Neural progenitor cell (in vitro differentiated cells): ENCODE measurements at regions not wholly inside any gene's neighbourhood (a gene's known extent, or its start where the extent isn't known, plus 50 kb on each side); places are given as distances from the start of the nearest gene placed in this dataset.

Experiments
- DNase-seq: peaks from one replicate; pipeline ENCODE4 v3.0.0-alpha.2; 2016; ENCODE audit warnings: low spot score
- H2AFZ ChIP-seq: fragments of 200-600 bp; sonication (generic); replicated peaks from 2 replicates; pipeline ENCODE4 v1.6.1; 2016; ENCODE audit warnings: antibody characterized with exemption
- H3F3A ChIP-seq: fragments of 200-600 bp; sonication (generic); 2 replicates; pipeline ENCODE4 v1.6.1; 2016; ENCODE audit warnings: antibody characterized with exemption, low read depth
- H3K27ac ChIP-seq: fragments of 200-600 bp; sonication (generic); 2 replicates; pipeline ENCODE4 v1.5.1; 2016; ENCODE audit warnings: mild to moderate bottlenecking
- H3K27me3 ChIP-seq: fragments of 200-600 bp; sonication (generic); 2 replicates; pipeline ENCODE4 v1.6.1; 2016; ENCODE audit warnings: mild to moderate bottlenecking, moderate library complexity
- H3K36me3 ChIP-seq: fragments of 200-600 bp; sonication (generic); 2 replicates; pipeline ENCODE4 v1.5.1; 2016
- H3K4me1 ChIP-seq: fragments of 200-600 bp; sonication (generic); 2 replicates; pipeline ENCODE4 v1.6.1; 2016; ENCODE audit warnings: mixed run types
- H3K4me2 ChIP-seq: fragments of 200-600 bp; sonication (generic); 2 replicates; pipeline ENCODE4 v1.6.1; 2016
- H3K4me3 ChIP-seq: fragments of 200-600 bp; sonication (generic); 2 replicates; pipeline ENCODE4 v1.5.1; 2016
- H3K79me2 ChIP-seq: fragments of 200-600 bp; sonication (generic); 2 replicates; pipeline ENCODE4 v1.6.1; 2016; ENCODE audit warnings: low read depth
- H3K9ac ChIP-seq: fragments of 200-600 bp; sonication (generic); 2 replicates; pipeline ENCODE4 v1.6.1; 2016
- H3K9me3 ChIP-seq: fragments of 200-600 bp; sonication (generic); 2 replicates; pipeline ENCODE4 v1.5.1; 2016; ENCODE audit warnings: low read depth
- H4K20me1 ChIP-seq: fragments of 200-600 bp; sonication (generic); 2 replicates; pipeline ENCODE4 v1.6.1; 2016; ENCODE audit warnings: low read depth
- H3K27ac Mint-ChIP-seq: 3 replicates; pipeline ENCODE4 v1.8.0; 2021; ENCODE audit warnings: mixed read lengths
- H3K27me3 Mint-ChIP-seq: 2 replicates; pipeline ENCODE4 v1.8.0; 2022; ENCODE audit warnings: low read depth, mild to moderate bottlenecking, inconsistent platforms, moderate library complexity, mixed read lengths; ENCODE audit not compliant: insufficient read depth
- H3K36me3 Mint-ChIP-seq: 3 replicates; pipeline ENCODE4 v1.8.0; 2021; ENCODE audit warnings: mixed read lengths
- H3K4me1 Mint-ChIP-seq: 3 replicates; pipeline ENCODE4 v1.8.0; 2021; ENCODE audit warnings: mixed read lengths
- H3K4me3 Mint-ChIP-seq: 3 replicates; pipeline ENCODE4 v1.8.0; 2021; ENCODE audit warnings: mild to moderate bottlenecking, moderate library complexity, mixed read lengths
- H3K9me3 Mint-ChIP-seq: 3 replicates; pipeline ENCODE4 v1.8.0; 2020; ENCODE audit warnings: mixed read lengths
- CTCF ChIP-seq: fragments of 200-600 bp; sonication (generic); IDR thresholded peaks from 2 replicates; pipeline ENCODE4 v1.5.1; 2017; ENCODE audit warnings: antibody characterized with exemption, mild to moderate bottlenecking
- EZH2 ChIP-seq: fragments of 200-600 bp; sonication (generic); IDR thresholded peaks from 2 replicates; pipeline ENCODE4 v1.6.1; 2017; ENCODE audit warnings: antibody characterized with exemption, mild to moderate bottlenecking, moderate library complexity
- EZH2phosphoT487 ChIP-seq: fragments of 200-600 bp; sonication (generic); IDR thresholded peaks from 2 replicates; pipeline ENCODE4 v1.6.1; 2017; ENCODE audit warnings: antibody characterized with exemption

- H3K36me3 ChIP-seq = no peaks in the 10 kb centered on the region
- DNase-seq = no peak
- Mint-ChIP-seq H3K27ac (no peak overlapping the region), H3K4me1 (peaks cover 9% of the 10 kb centered on the region), H3K9me3 (peaks cover 2% of the 10 kb centered on the region), H3K4me3 (no peak overlapping the region), H3K27me3 (no peaks in the 10 kb centered on the region), H3K36me3 (no peaks in the 10 kb centered on the region)
- no peak overlapping the region for H2AFZ ChIP-seq
- no peaks in the 10 kb centered on the region for H3K9me3 ChIP-seq
- H3K27ac ChIP-seq = no peak overlapping the region
- no peak overlapping the region for H3K4me3 ChIP-seq
- peaks cover 9% of the 10 kb centered on the region for H3K4me1 ChIP-seq
- no peak for TF ChIP-seq CTCF
- TF ChIP-seq EZH2 = no peak
- no peaks in the 10 kb centered on the region for H3K79me2 ChIP-seq
- H3K4me2 ChIP-seq = no peak overlapping the region
- no peaks in the 10 kb centered on the region for H4K20me1 ChIP-seq
- peaks cover 5% of the 10 kb centered on the region for H3F3A ChIP-seq
- H3K9ac ChIP-seq = no peak overlapping the region
- H3K27me3 ChIP-seq = no peaks in the 10 kb centered on the region
Observed at GRCh38 chr3:81887448-81887847, 126.0 kb upstream of the GBE1 start.

GRCh38 chr3:81886081-81886480, 124.6 kb upstream of the GBE1 start:
- no peaks in the 10 kb centered on the region for H3K79me2 ChIP-seq
- H3K4me3 ChIP-seq = no peak overlapping the region
- H3K36me3 ChIP-seq = no peaks in the 10 kb centered on the region
- Mint-ChIP-seq H3K4me3 (no peak overlapping the region), H3K9me3 (peaks cover 8% of the 10 kb centered on the region), H3K36me3 (no peaks in the 10 kb centered on the region), H3K4me1 (peaks cover 4% of the 10 kb centered on the region), H3K27me3 (no peaks in the 10 kb centered on the region), H3K27ac (no peak overlapping the region)
- no peak for DNase-seq
- no peak overlapping the region for H3K9ac ChIP-seq
- H2AFZ ChIP-seq = no peak overlapping the region
- H3K4me2 ChIP-seq = no peak overlapping the region
- H3K4me1 ChIP-seq = peaks cover 4% of the 10 kb centered on the region
- no peak for TF ChIP-seq CTCF
- no peak for TF ChIP-seq EZH2
- no peak for TF ChIP-seq EZH2phosphoT487
- H3F3A ChIP-seq = no peaks in the 10 kb centered on the region
- no peak overlapping the region for H3K27ac ChIP-seq
- H3K27me3 ChIP-seq = no peaks in the 10 kb centered on the region
- H3K9me3 ChIP-seq = no peaks in the 10 kb centered on the region
- no peaks in the 10 kb centered on the region for H4K20me1 ChIP-seq

GRCh38 chr3:81884791-81885190, 123.3 kb upstream of the GBE1 start:
- Histone ChIP-seq H3K79me2 (no peaks in the 10 kb centered on the region), H3K27me3 (no peaks in the 10 kb centered on the region), H2AFZ (no peak overlapping the region), H4K20me1 (no peaks in the 10 kb centered on the region), H3K27ac (no peak overlapping the region), H3K4me3 (no peak overlapping the region), H3K9me3 (no peaks in the 10 kb centered on the region), H3K4me1 (no peaks in the 10 kb centered on the region), H3K36me3 (no peaks in the 10 kb centered on the region), H3K9ac (no peak overlapping the region), H3F3A (no peaks in the 10 kb centered on the region), H3K4me2 (no peak overlapping the region)
- Mint-ChIP-seq H3K9me3 (peaks cover 11% of the 10 kb centered on the region), H3K4me1 (no peaks in the 10 kb centered on the region), H3K27me3 (no peaks in the 10 kb centered on the region), H3K36me3 (no peaks in the 10 kb centered on the region), H3K27ac (no peak overlapping the region), H3K4me3 (no peak overlapping the region)
- no peak for DNase-seq
- no peak for TF ChIP-seq EZH2
- no peak for TF ChIP-seq EZH2phosphoT487
- no peak for TF ChIP-seq CTCF

- Mint-ChIP-seq H3K4me3 (no peak overlapping the region), H3K36me3 (no peaks in the 10 kb centered on the region), H3K27ac (no peak overlapping the region), H3K9me3 (peaks cover 16% of the 10 kb centered on the region), H3K27me3 (peaks cover 2% of the 10 kb centered on the region), H3K4me1 (no peaks in the 10 kb centered on the region)
- H3K27me3 ChIP-seq = no peaks in the 10 kb centered on the region
- no peaks in the 10 kb centered on the region for H3K9me3 ChIP-seq
- H3K4me3 ChIP-seq = no peak overlapping the region
- H3K27ac ChIP-seq = no peak overlapping the region
- H3K4me1 ChIP-seq = no peaks in the 10 kb centered on the region
- H2AFZ ChIP-seq = no peak overlapping the region
- TF ChIP-seq CTCF (no peak), EZH2 (no peak), EZH2phosphoT487 (no peak)
- H3K36me3 ChIP-seq = no peaks in the 10 kb centered on the region
- no peak overlapping the region for H3K4me2 ChIP-seq
- H4K20me1 ChIP-seq = no peaks in the 10 kb centered on the region
- no peak overlapping the region for H3K9ac ChIP-seq
- no peaks in the 10 kb centered on the region for H3K79me2 ChIP-seq
- no peak for DNase-seq
- no peaks in the 10 kb centered on the region for H3F3A ChIP-seq
Observed at GRCh38 chr3:81876826-81877225, 115.4 kb upstream of the GBE1 start.
